ENCODE measurements at regions not wholly inside any gene's neighbourhood (a gene's known extent, or its start where the extent isn't known, plus 50 kb on each side); places are given as distances from the start of the nearest gene placed in this dataset.

GRCh38 chr4:14952352-14952751 lies 49.9 kb upstream of the CPEB2 start:
- TF ChIP-seq MXI1 (IDR thresholded peaks at IDR 0.05; ENCODE audit: low read depth, low read length): no peak
- no peak for TF ChIP-seq CTCF (IDR thresholded peaks at IDR 0.05)
- TF ChIP-seq POLR2AphosphoS5 (IDR thresholded peaks at IDR 0.05; ENCODE audit: low read depth, low read length): no peak
- no peak for TF ChIP-seq RAD21 (IDR thresholded peaks at IDR 0.05; ENCODE audit: low read length)
- no peak for TF ChIP-seq CHD2 (IDR thresholded peaks at IDR 0.05; ENCODE audit: low read length, partially characterized antibody)
- no peak for TF ChIP-seq RFX5 (IDR thresholded peaks at IDR 0.05; ENCODE audit: low read length)
- no peak for TF ChIP-seq ZBTB33 (IDR thresholded peaks at IDR 0.05; ENCODE audit: borderline replicate concordance, low read depth)
- no peak for TF ChIP-seq MAX (IDR thresholded peaks at IDR 0.05; ENCODE audit: low read depth)
- TF ChIP-seq REST (IDR thresholded peaks at IDR 0.05; ENCODE audit: low read depth, low read length): no peak
- TF ChIP-seq EP300 (IDR thresholded peaks at IDR 0.05; ENCODE audit: borderline replicate concordance in 1 of 2, low read depth in 1 of 2, low read length in 1 of 2): no peak
- no peak for TF ChIP-seq YY1 (IDR thresholded peaks at IDR 0.05; ENCODE audit: low read depth)

Measured in SK-N-SH (cell line).